ENCODE measurements at regions not wholly inside any gene's neighbourhood (a gene's known extent, or its start where the extent isn't known, plus 50 kb on each side); places are given as distances from the start of the nearest gene placed in this dataset.
"Not testable (repeated sequence)": the region's sequence is repeated elsewhere in the genome, so short reads cannot be mapped to it uniquely, and the experiment has no call there.

DNA sequence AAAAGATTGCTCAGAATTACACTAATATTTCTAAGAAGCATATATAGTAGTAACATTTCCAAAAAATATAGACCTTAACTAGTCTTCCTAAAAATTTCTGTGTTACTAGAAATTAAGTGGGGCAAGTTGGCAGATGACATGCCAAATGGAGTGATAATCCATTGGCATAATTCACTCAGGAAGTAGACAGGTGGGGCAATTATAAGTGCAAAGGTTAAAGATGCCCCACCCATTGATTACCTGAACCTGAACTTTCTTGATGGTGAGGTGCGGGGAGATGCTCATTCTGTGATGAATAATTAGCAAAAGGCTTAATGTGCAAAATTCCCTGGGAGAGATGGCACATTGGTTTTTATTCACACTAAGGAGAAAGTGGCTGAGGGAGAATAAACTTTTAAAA is 145.8 kb upstream of the RASGEF1B start:
- DNase-seq: no peak

- DNase-seq: no peak
Observed at GRCh38 chr4:81611221-81611620, 139.5 kb upstream of the RASGEF1B start.

DNA sequence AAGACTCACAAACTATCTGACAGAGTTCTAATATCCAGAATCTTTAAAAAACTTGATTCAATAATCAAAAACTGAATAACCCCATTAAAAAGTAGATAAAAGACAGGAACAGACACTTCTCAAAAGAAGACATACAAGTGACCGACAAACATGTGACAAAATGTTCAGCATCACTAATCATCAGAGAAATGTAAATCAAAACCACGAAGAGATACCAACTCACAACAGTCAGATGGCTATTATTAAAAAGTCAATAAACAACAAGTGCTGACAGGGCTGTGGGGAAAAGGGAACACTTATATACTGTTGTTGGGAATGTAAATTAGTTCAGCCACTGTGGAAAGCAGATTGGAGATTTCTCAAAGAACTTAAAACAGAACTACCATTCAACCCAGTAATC is 138.1 kb upstream of the RASGEF1B start:
- DNase-seq: no peak

GRCh38 chr4:81607950-81608349 is 136.2 kb upstream of the RASGEF1B start:
- DNase-seq: no peak

DNA sequence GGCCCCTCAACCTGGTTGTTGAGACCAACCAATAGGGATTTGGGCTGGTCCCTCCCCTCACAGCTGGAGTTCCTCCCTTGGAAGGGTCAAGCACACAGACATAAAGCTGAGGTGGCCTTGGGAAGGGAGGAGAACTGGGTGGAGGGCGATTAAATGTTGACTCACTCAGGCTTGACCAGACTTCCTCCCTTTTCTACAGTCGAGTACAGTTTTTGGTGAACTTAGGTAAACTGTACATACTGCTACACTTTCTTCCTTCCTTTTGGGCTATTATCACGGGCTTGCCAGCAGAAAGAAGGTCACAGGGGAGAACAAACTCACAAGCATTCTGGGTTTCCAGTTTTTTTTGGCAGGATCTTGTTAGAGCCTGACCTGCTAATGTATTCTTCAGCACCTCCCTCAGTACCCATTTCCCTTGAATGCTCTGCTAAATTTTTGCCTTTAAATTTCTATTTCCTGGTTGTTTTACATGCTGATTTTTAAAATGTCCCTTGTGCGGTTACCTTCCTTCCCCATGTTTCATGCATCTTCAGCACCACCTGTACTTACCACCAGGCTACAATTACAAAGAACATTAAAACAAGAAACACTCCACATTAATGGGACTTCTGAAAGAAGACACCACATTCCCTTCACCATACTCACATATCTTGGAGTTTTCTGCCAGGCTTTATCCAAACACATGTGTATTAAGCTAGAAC is 135.2 kb upstream of the RASGEF1B start:
- DNase-seq: peak; percentile 8

GRCh38 chr4:81606166-81606565 is 134.5 kb upstream of the RASGEF1B start:
- DNase-seq: no peak

- no peak for DNase-seq
Observed at GRCh38 chr4:81605271-81605670, 133.6 kb upstream of the RASGEF1B start.

DNA sequence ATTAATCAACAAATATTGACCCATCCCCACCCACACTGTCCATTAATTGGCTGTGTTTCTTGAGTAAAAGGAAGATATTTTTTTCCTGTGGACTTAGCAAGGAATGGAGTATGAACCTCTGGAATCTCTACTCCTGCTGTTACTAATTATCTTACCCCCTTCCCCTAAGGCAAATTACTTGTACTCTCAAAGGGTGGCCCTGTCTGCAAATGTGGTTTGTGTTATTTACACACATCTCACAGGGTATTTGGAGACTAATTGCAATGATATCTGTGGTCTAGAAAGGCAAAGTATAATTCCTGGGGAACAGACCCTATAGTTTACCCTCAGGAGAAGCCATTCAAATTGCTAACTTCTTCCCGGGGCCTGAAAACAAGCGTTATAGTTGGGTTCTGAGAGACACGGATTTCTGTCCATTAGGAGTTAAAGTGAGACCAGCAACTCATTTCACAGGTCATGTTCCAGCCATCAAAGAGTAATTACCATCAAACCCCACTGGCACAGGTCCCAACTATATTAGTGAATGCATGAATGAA is 133.0 kb upstream of the RASGEF1B start:
- DNase-seq: no peak

GRCh38 chr4:81602854-81603253 is 131.1 kb upstream of the RASGEF1B start:
- no peak for DNase-seq

DNA sequence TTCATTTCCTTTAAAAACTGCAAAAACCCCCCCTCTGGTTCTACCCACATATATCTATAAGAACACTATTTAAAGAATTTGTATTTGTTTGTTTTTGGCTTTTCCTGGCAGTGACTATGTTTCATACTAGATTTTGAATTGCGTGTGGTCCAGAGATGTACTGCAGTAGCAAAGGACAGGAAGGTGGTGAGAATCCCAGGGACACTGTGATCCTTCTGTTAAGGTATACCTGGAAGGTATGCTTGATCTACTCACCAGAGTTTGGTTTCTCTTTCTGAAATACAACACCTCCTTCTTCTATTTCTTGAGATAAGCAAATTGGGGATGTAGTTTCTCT is 129.6 kb upstream of the RASGEF1B start:
- no peak for DNase-seq

- no peak for DNase-seq
Observed at GRCh38 chr4:81600520-81601357, 129.0 kb upstream of the RASGEF1B start.

DNA sequence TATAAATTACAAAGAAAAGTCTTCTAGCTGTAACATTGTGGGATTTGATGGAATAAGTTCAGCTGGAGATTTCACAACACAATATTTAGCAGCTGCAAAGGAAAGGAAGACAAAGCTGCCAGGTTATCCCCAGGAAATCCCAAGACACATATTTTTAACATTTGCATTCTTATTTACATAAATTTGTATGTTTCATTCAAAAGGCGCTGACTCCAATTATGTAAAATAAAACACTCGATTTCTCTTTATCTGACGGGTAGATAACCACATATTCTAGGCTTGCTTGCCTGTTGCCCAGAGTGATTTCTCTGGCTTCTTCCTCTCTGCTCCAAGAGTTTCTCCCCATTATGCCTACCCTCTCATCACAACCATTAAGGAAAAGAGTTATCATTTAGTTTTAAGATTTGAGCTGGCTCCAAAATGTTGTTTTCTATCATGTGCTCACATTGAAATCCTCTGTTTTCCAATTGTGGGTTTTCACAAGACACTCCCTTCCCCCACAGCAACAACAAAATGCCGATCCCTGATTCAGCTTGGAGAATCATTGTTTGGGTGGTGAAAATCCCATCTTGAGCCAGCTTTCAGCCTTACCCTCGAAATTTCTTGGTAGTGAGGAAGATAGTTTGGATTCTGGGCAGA is 128.2 kb upstream of the RASGEF1B start:
- no peak for DNase-seq

GRCh38 chr4:81595798-81596610 is 124.3 kb upstream of the RASGEF1B start:
- DNase-seq: peak; percentile 44

- no peak for DNase-seq
Observed at GRCh38 chr4:81595287-81595686, 123.6 kb upstream of the RASGEF1B start.

DNA sequence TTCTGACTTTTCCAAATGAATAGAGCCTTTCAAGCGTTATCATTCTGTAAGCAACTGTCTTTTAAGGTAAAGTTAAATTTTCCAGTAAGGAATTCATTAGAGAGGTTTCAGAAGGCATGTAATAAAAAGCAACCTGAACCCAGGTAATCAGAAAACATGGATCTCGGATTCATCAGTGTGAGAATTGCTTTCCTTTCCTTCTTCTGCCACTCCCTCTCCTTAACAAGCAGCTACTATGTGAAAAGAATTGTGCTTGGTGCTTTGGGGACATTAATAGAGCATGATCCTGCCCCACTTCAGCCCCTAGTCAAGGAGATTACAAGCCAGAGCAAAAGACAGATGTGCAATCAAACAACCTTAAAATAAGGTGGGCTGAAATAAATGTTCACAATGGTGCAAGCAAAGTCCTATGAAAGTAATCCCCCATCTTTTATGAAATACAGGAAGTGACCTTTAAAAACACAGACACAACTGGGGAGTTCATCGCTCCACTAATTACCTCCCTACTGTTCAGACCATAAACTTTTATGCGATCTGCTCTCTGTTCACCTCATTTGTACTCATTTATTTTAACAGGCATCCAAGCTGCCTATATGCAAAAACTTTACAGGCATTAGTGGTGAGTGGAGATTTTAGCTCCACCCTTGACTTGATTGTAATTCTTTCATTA is 122.9 kb upstream of the RASGEF1B start:
- DNase-seq: peak; percentile 43

GRCh38 chr4:81592701-81593100 is 121.0 kb upstream of the RASGEF1B start:
- no peak for DNase-seq

GRCh38 chr4:81590596-81590995 is 118.9 kb upstream of the RASGEF1B start:
- no peak for DNase-seq

DNA sequence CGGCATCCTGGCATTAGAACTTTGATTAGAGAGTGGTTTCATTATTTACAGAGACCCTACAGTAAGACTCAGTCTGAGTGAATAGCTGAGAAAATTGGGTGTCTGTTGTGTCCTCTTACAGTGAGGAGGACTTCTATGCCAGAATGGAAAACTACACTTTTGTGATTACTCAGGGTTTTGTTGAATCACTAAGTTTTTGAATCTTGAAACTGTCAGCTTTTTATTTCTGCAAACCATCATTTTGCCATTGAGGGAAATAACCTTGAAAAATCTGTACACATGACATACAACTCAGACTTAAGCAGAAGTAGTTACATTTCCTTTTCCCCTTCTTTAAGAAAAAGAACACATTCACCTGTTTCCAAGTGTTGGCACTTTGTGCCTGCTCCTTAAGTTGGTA is 117.6 kb upstream of the RASGEF1B start:
- DNase-seq: no peak

GRCh38 chr4:81586706-81587105 is 115.0 kb upstream of the RASGEF1B start:
- DNase-seq: no peak

GRCh38 chr4:81580994-81581374 is 109.3 kb upstream of the RASGEF1B start:
- not testable (repeated sequence) for DNase-seq

- DNase-seq: no peak
Observed at GRCh38 chr4:81580346-81580993, 108.8 kb upstream of the RASGEF1B start.

GRCh38 chr4:81577392-81577791 is 105.7 kb upstream of the RASGEF1B start:
- DNase-seq: no peak
